K562 (cell line): ENCODE measurements at regions not wholly inside any gene's neighbourhood (a gene's known extent, or its start where the extent isn't known, plus 50 kb on each side); places are given as distances from the start of the nearest gene placed in this dataset.

ENCODE experiments used
- ATAC-seq: fragments of 200-7000 bp; cut with Tn5 transposase; 3 replicates; pipeline ENCODE4 v1.9.1; 2020; ENCODE audit warnings: moderate library complexity
- BruUV-seq: library from RNA; stranded (reverse); fragments of 400-500 nt; replicated peaks from 2 replicates; lab custom pipeline; 2021; lab: Mats Ljungman, UMichigan
- CTCF ChIA-PET: fragments of 300-600 bp; formaldehyde crosslinking; extraction: SDS; loops from one replicate; lab custom pipeline; 2021; ENCODE audit warnings: low intra/inter-chr PET ratio; lab: Yijun Ruan, JAX
- POLR2A ChIA-PET: fragments of 300-600, 350-650 bp; sonication (Branson Sonifier 250); formaldehyde crosslinking; extraction: SDS; loops from one replicate; lab custom pipeline; 2021; ENCODE audit warnings: antibody characterized with exemption, inconsistent platforms; lab: Yijun Ruan, JAX
- DNase-seq, 4 experiments: peaks; one replicate each; pipeline versions ENCODE4 v3.0.0 to v3.0.0-alpha.2; 2011 to 2018; ENCODE audit warnings: low spot score in 3 of 4, mixed read lengths in 3 of 4; ENCODE audit errors: extremely low read depth in 1 of 4
- FAIRE-seq: peaks from 2 replicates; lab custom pipeline; 2011; peaks lifted over from hg19 to GRCh38; lab: Jason Lieb, UNC
- H2AFZ ChIP-seq: 2 replicates; pipeline ENCODE4 v1.6.0; 2011; ENCODE audit warnings: low read depth, low read length, control low read depth, inconsistent platforms
- H3K27ac ChIP-seq: fragments of 200-600 bp; 3 replicates; pipeline ENCODE4 v1.8.0; 2011; ENCODE audit warnings: low read depth, mild to moderate bottlenecking, control low read depth, inconsistent platforms, low read length, moderate library complexity, mixed read lengths; ENCODE audit errors: extremely low read depth
- H3K27me3 ChIP-seq, 2 experiments: fragments of 300-600 bp in 1 of 2; 2 replicates in 1 of 2; 3 replicates in 1 of 2; pipeline versions ENCODE4 v1.6.0 to v1.8.0; 2011; ENCODE audit warnings: inconsistent platforms in 2 of 2, low read length in 2 of 2, mild to moderate bottlenecking in 1 of 2, mixed read lengths in 1 of 2, moderate library complexity in 1 of 2; ENCODE audit not compliant: control insufficient read depth in 2 of 2, insufficient read depth in 2 of 2
- H3K36me3 ChIP-seq: fragments of 300-600 bp; 3 replicates; pipeline ENCODE4 v1.8.0; 2011; ENCODE audit warnings: mild to moderate bottlenecking, low read length, inconsistent platforms; ENCODE audit not compliant: control insufficient read depth, insufficient read depth
- H3K4me1 ChIP-seq, 2 experiments: fragments of 200-600 bp in 1 of 2; replicated peaks in 1 of 2; 2 replicates in 1 of 2; 3 replicates in 1 of 2; pipeline versions ENCODE4 v1.5.1 to v1.8.0; 2011; ENCODE audit warnings: inconsistent platforms in 2 of 2, low read length in 2 of 2, mild to moderate bottlenecking in 1 of 2, mixed read lengths in 1 of 2, moderate library complexity in 1 of 2; ENCODE audit not compliant: control insufficient read depth in 2 of 2, insufficient read depth in 2 of 2
- H3K4me2 ChIP-seq: 2 replicates; pipeline ENCODE4 v1.6.1; 2011; ENCODE audit warnings: low read length, control low read depth, inconsistent platforms, mixed read lengths; ENCODE audit not compliant: insufficient read depth
- H3K4me3 ChIP-seq: fragments of 200-600 bp; sonication (generic), shearing (Covaris generic); 2 replicates; pipeline ENCODE4 v1.5.1; 2016; ENCODE audit warnings: control low read depth, inconsistent platforms
- H3K79me2 ChIP-seq: fragments of 200-600 bp; 3 replicates; pipeline ENCODE4 v1.8.0; 2011; ENCODE audit warnings: low read length, inconsistent platforms; ENCODE audit not compliant: control insufficient read depth, insufficient read depth
- H3K9ac ChIP-seq, 2 experiments: 2 replicates each; pipeline versions ENCODE4 v1.6.0 to v1.6.1; 2011; ENCODE audit warnings: low read depth in 2 of 2, low read length in 2 of 2, control low read depth in 1 of 2, inconsistent platforms in 1 of 2, mild to moderate bottlenecking in 1 of 2, mixed read lengths in 1 of 2; ENCODE audit not compliant: insufficient read depth in 1 of 2
- H3K9me1 ChIP-seq: one replicate; pipeline ENCODE4 v1.6.0; 2011; ENCODE audit warnings: inconsistent platforms, mild to moderate bottlenecking, low read length, moderate library complexity; ENCODE audit not compliant: control insufficient read depth, insufficient read depth
- H3K9me3 ChIP-seq: replicated peaks from 2 replicates; pipeline ENCODE4 v1.5.1; 2011; ENCODE audit warnings: low read depth, low read length, inconsistent platforms; ENCODE audit not compliant: control insufficient read depth, insufficient read depth
- H4K20me1 ChIP-seq: replicated peaks from 2 replicates; pipeline ENCODE4 v1.6.1; 2011; ENCODE audit warnings: low read length, inconsistent platforms, mixed read lengths; ENCODE audit not compliant: control insufficient read depth, insufficient read depth
- NCOA1 ChIP-seq: fragments of 450-650 bp; IDR thresholded peaks from 2 replicates; pipeline ENCODE4 v1.6.1; 2016; ENCODE audit warnings: low read depth
- NUFIP1 ChIP-seq: fragments of 450-650 bp; IDR thresholded peaks from 2 replicates; pipeline ENCODE4 v1.6.1; 2018; ENCODE audit not compliant: partially characterized antibody
- RFX7 ChIP-seq: fragments of 250-450 bp; sonication (Bioruptor Pico); IDR thresholded peaks from 2 replicates; pipeline ENCODE4 v1.5.1; 2021; ENCODE audit warnings: mild to moderate bottlenecking
- SRSF7 ChIP-seq: fragments of 200-400 bp; formaldehyde crosslinking; optimal IDR thresholded peaks from 2 replicates; pipeline ENCODE3; 2017; ENCODE audit warnings: mild to moderate bottlenecking, low read depth, low read length
- TBP ChIP-seq: optimal IDR thresholded peaks from 2 replicates; pipeline ENCODE3; 2011; ENCODE audit warnings: low read depth, low read length, improper control_type of control experiment
- ZNF354B ChIP-seq: fragments of 250-450 bp; sonication (Bioruptor Pico); IDR thresholded peaks from 2 replicates; pipeline ENCODE4 v1.4.0; 2020
- WGBS: fragments of 100-300 bp; shearing (Covaris generic); methylation state at CpG from one replicate; pipeline ENCODE4 v1.1.6; 2016; ENCODE audit warnings: low coverage, mixed read lengths; ENCODE audit not compliant: insufficient coverage; ENCODE audit errors: missing lambda C conversion rate; 5-methylcytosine and 5-hydroxymethylcytosine counted together
- in situ Hi-C: fragments of 300-500 bp; cut with MboI; formaldehyde crosslinking; loops from 4 replicates; pipeline ENCODE4 v1.15.0; 2018; ENCODE audit warnings: inconsistent platforms, mixed read lengths
- intact Hi-C: fragments of 100-400 bp; cut with micrococcal nuclease; formaldehyde crosslinking; loops from 2 replicates; pipeline ENCODE4 v1.14.2; 2022
- TF ChIP-seq, protein P1 (sequence below): fragments of 250-450 bp; sonication (Bioruptor Pico); IDR thresholded peaks from 2 replicates; pipeline ENCODE4 v1.9.0; 2021; ENCODE audit warnings: mild to moderate bottlenecking
- TF ChIP-seq, protein P2 (sequence below): fragments of 250-450 bp; sonication (Bioruptor Pico); IDR thresholded peaks from 2 replicates; pipeline ENCODE4 v1.6.1; 2021; ENCODE audit warnings: mild to moderate bottlenecking
- TF ChIP-seq, protein P3 (sequence below): fragments of 250-450 bp; sonication (Bioruptor Pico); IDR thresholded peaks from 2 replicates; pipeline ENCODE4 v1.8.0; 2021; ENCODE audit warnings: moderate library complexity, mild to moderate bottlenecking, inconsistent platforms
- TF ChIP-seq, protein P4 (sequence below), 2 experiments: fragments of 450-650 bp; IDR thresholded peaks; 2 replicates each; pipeline ENCODE4 v1.6.1; 2016
- TF ChIP-seq, protein P5 (sequence below): fragments of 250-450 bp; sonication (Bioruptor Pico); IDR thresholded peaks from 2 replicates; pipeline ENCODE4 v1.8.0; 2021; ENCODE audit warnings: mild to moderate bottlenecking, moderate library complexity
- TF ChIP-seq, protein P6 (sequence below), 2 experiments: IDR thresholded peaks; 2 replicates each; pipeline ENCODE4 v1.6.1; 2012; ENCODE audit warnings: improper control_type of control experiment in 2 of 2, low read depth in 2 of 2, low read length in 2 of 2, borderline replicate concordance in 1 of 2

DNA sequence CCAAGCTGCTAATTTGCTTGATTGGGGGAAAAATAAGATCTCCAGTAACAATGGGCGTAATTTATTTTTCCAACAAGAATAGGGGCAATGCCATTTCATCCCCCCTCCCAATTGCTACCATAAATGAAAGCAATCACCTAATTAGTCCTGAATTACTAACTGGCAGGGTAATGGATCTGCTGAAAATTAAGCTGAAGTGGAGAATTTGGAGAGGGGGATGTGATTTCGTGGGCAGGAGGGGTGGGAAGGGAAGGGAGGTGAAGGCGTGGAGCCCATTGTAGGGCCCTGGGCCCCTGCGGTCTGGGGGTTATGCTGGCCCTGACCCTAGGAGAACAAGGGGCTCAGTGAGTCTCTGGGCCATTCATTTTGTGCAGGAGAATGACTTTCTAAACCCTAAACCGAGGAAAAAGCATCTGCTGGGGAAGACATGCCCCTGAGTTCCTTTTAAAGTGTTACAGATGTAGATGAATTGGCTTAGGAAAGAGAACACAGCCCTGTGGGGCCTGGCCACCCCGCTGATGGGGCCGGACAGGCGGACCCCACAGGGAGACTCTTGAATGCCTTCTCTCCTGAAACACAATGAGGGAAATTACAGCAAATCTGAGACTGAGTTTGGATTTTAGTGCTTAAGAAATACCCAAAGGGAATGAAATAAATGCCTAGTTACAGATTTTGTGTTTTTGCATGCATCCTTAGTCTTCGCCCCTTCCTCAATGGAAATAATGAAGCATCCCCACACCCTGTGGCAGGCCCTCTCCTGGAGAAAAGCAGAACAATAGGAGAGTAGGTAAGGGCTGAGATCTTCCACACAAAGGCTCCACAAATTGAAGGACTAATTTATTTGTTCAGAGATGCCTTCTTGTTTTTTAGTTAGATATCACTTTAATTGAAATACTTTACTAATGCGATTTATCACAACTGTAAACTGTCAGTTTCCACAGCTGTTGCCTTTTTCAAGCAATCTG lies 143.2 kb downstream of the PSAT1 start:
- H4K20me1 ChIP-seq: no peaks in the 10 kb centered on the region
- ChIA-PET POLR2A (interaction anchor here (0.6 kb wide), 1 partner anchor 842 kb away, joined by 3 read pairs; no protein-coding TSS in a partner anchor), CTCF (no interaction called here)
- in situ Hi-C loops: no loop called here
- H3K79me2 ChIP-seq: no peaks in the 10 kb centered on the region
- DNase-seq (no peak), FAIRE-seq (no peak), ATAC-seq (no peak)
- H3K36me3 ChIP-seq: no peaks in the 10 kb centered on the region
- no peaks in the 10 kb centered on the region for H3K4me1 ChIP-seq
- H3K27me3 ChIP-seq: no peaks in the 10 kb centered on the region
- no peak overlapping the region for H3K27ac ChIP-seq
- H3K9ac ChIP-seq: no peak overlapping the region
- H3K9me1 ChIP-seq: no peaks in the 10 kb centered on the region
- H3K4me2 ChIP-seq: no peak overlapping the region
- no peak overlapping the region for H3K4me3 ChIP-seq
- no peaks in the 10 kb centered on the region for H3K9me3 ChIP-seq
- intact Hi-C loops: no loop called here
- H2AFZ ChIP-seq: no peak overlapping the region
- WGBS: under 1% methylated on average over 9 of the region's 10 CpGs
- BruUV-seq: no TSS peak
- TF ChIP-seq, protein P1, sequence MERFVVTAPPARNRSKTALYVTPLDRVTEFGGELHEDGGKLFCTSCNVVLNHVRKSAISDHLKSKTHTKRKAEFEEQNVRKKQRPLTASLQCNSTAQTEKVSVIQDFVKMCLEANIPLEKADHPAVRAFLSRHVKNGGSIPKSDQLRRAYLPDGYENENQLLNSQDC (CRISPR knock-in tag): no peak
- TF ChIP-seq, protein P2, sequence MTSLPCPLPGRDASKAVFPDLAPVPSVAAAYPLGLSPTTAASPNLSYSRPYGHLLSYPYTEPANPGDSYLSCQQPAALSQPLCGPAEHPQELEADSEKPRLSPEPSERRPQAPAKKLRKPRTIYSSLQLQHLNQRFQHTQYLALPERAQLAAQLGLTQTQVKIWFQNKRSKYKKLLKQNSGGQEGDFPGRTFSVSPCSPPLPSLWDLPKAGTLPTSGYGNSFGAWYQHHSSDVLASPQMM (CRISPR knock-in tag): no peak
- no peak for TF ChIP-seq NUFIP1
- TF ChIP-seq, protein P3, sequence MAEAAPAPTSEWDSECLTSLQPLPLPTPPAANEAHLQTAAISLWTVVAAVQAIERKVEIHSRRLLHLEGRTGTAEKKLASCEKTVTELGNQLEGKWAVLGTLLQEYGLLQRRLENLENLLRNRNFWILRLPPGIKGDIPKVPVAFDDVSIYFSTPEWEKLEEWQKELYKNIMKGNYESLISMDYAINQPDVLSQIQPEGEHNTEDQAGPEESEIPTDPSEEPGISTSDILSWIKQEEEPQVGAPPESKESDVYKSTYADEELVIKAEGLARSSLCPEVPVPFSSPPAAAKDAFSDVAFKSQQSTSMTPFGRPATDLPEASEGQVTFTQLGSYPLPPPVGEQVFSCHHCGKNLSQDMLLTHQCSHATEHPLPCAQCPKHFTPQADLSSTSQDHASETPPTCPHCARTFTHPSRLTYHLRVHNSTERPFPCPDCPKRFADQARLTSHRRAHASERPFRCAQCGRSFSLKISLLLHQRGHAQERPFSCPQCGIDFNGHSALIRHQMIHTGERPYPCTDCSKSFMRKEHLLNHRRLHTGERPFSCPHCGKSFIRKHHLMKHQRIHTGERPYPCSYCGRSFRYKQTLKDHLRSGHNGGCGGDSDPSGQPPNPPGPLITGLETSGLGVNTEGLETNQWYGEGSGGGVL (CRISPR knock-in tag): no peak
- TF ChIP-seq, protein P4, sequence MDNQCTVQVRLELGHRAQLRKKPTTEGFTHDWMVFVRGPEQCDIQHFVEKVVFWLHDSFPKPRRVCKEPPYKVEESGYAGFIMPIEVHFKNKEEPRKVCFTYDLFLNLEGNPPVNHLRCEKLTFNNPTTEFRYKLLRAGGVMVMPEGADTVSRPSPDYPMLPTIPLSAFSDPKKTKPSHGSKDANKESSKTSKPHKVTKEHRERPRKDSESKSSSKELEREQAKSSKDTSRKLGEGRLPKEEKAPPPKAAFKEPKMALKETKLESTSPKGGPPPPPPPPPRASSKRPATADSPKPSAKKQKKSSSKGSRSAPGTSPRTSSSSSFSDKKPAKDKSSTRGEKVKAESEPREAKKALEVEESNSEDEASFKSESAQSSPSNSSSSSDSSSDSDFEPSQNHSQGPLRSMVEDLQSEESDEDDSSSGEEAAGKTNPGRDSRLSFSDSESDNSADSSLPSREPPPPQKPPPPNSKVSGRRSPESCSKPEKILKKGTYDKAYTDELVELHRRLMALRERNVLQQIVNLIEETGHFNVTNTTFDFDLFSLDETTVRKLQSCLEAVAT (IDR thresholded peaks at IDR 0.05): no peak
- no peak for TF ChIP-seq NCOA1
- TF ChIP-seq SRSF7: no peak
- no peak for TF ChIP-seq TBP
- no peak for TF ChIP-seq ZNF354B (CRISPR knock-in tag)
- TF ChIP-seq, protein P5, sequence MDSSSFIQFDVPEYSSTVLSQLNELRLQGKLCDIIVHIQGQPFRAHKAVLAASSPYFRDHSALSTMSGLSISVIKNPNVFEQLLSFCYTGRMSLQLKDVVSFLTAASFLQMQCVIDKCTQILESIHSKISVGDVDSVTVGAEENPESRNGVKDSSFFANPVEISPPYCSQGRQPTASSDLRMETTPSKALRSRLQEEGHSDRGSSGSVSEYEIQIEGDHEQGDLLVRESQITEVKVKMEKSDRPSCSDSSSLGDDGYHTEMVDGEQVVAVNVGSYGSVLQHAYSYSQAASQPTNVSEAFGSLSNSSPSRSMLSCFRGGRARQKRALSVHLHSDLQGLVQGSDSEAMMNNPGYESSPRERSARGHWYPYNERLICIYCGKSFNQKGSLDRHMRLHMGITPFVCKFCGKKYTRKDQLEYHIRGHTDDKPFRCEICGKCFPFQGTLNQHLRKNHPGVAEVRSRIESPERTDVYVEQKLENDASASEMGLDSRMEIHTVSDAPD: no peak
- no peak for TF ChIP-seq RFX7 (CRISPR knock-in tag)
- TF ChIP-seq, protein P6, sequence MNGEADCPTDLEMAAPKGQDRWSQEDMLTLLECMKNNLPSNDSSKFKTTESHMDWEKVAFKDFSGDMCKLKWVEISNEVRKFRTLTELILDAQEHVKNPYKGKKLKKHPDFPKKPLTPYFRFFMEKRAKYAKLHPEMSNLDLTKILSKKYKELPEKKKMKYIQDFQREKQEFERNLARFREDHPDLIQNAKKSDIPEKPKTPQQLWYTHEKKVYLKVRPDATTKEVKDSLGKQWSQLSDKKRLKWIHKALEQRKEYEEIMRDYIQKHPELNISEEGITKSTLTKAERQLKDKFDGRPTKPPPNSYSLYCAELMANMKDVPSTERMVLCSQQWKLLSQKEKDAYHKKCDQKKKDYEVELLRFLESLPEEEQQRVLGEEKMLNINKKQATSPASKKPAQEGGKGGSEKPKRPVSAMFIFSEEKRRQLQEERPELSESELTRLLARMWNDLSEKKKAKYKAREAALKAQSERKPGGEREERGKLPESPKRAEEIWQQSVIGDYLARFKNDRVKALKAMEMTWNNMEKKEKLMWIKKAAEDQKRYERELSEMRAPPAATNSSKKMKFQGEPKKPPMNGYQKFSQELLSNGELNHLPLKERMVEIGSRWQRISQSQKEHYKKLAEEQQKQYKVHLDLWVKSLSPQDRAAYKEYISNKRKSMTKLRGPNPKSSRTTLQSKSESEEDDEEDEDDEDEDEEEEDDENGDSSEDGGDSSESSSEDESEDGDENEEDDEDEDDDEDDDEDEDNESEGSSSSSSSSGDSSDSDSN (IDR thresholded peaks at IDR 0.05; ENCODE audit: borderline replicate concordance in 1 of 2, low read depth in 2 of 2, low read length in 2 of 2): no peak
